Liver (tissue), 8 donors: ENCODE measurements at regions not wholly inside any gene's neighbourhood (a gene's known extent, or its start where the extent isn't known, plus 50 kb on each side); places are given as distances from the start of the nearest gene placed in this dataset.

Experiments
- DNase-seq: peaks from one replicate; pipeline ENCODE4 v3.0.0-alpha.2; 2017; ENCODE audit warnings: low spot score
- H3K27ac ChIP-seq, 2 donors: one replicate each; pipeline ENCODE4 v1.7.0; 2013; ENCODE audit warnings: inconsistent platforms in 2 of 2, low read length in 2 of 2, control low read depth in 1 of 2, low read depth in 1 of 2, mild to moderate bottlenecking in 1 of 2
- H3K27me3 ChIP-seq, 4 donors: one replicate each; pipeline versions ENCODE4 v1.6.1 to v1.7.0; 2013; ENCODE audit warnings: low read length in 3 of 4, inconsistent platforms in 1 of 4, mild to moderate bottlenecking in 1 of 4, moderate library complexity in 1 of 4; ENCODE audit not compliant: control insufficient read depth in 4 of 4, insufficient read depth in 4 of 4
- H3K36me3 ChIP-seq, 4 donors: one replicate each; pipeline versions ENCODE4 v1.6.1 to v1.7.0; 2013; ENCODE audit warnings: low read length in 3 of 4, mild to moderate bottlenecking in 3 of 4, low read depth in 1 of 4, moderate library complexity in 1 of 4; ENCODE audit not compliant: control insufficient read depth in 4 of 4, insufficient read depth in 3 of 4
- H3K4me1 ChIP-seq, 4 donors: one replicate each; pipeline versions ENCODE4 v1.6.1 to v1.7.0; 2013; ENCODE audit warnings: low read length in 3 of 4, mild to moderate bottlenecking in 3 of 4, moderate library complexity in 1 of 4; ENCODE audit not compliant: control insufficient read depth in 4 of 4, insufficient read depth in 4 of 4
- H3K4me3 ChIP-seq, 3 donors: one replicate each; pipeline versions ENCODE4 v1.6.1 to v1.7.0; 2013; ENCODE audit warnings: low read length in 3 of 3, control low read depth in 1 of 3, low read depth in 1 of 3, mild to moderate bottlenecking in 1 of 3
- H3K9ac ChIP-seq, 2 donors: one replicate each; pipeline ENCODE4 v1.7.0; 2013; ENCODE audit warnings: low read length in 2 of 2, mild to moderate bottlenecking in 2 of 2, moderate library complexity in 2 of 2, control low read depth in 1 of 2, low read depth in 1 of 2
- H3K9me3 ChIP-seq, 4 donors: one replicate each; pipeline versions ENCODE4 v1.6.1 to v1.7.0; 2013; ENCODE audit warnings: low read length in 3 of 4; ENCODE audit not compliant: control insufficient read depth in 4 of 4
- ATF3 ChIP-seq: IDR thresholded peaks from 2 replicates; pipeline ENCODE4 v1.6.1; 2016; ENCODE audit warnings: antibody characterized with exemption
- CTCF ChIP-seq: fragments of 150-350 bp; IDR thresholded peaks from 2 replicates; pipeline ENCODE4 v1.5.1; 2017; ENCODE audit warnings: improper control_type of control experiment, low read depth, low read length; ENCODE audit not compliant: missing input control
- EGR1 ChIP-seq, 2 donors: IDR thresholded peaks; 2 replicates each; pipeline ENCODE4 v1.6.1; 2016 to 2018; ENCODE audit warnings: antibody characterized with exemption in 2 of 2, low read depth in 2 of 2
- FOXA1 ChIP-seq: IDR thresholded peaks from 2 replicates; pipeline ENCODE4 v1.6.1; 2016; ENCODE audit warnings: antibody characterized with exemption
- FOXA2 ChIP-seq: IDR thresholded peaks from 2 replicates; pipeline ENCODE4 v1.6.1; 2016; ENCODE audit warnings: antibody characterized with exemption
- GABPA ChIP-seq, 2 donors: IDR thresholded peaks in 1 of 2; conservative IDR thresholded peaks in 1 of 2; 2 replicates each; pipeline ENCODE4 v1.6.1; 2016; ENCODE audit warnings: antibody characterized with exemption in 2 of 2, mild to moderate bottlenecking in 1 of 2, moderate library complexity in 1 of 2
- HNF4A ChIP-seq, 2 donors: conservative IDR thresholded peaks; 2 replicates each; pipeline ENCODE4 v1.6.1; 2016; ENCODE audit warnings: antibody characterized with exemption in 2 of 2, mild to moderate bottlenecking in 2 of 2
- HNF4G ChIP-seq: IDR thresholded peaks from 2 replicates; pipeline ENCODE4 v1.6.1; 2016; ENCODE audit warnings: antibody characterized with exemption
- JUND ChIP-seq, 2 donors: IDR thresholded peaks; 2 replicates each; pipeline ENCODE4 v1.6.1; 2016; ENCODE audit warnings: antibody characterized with exemption in 2 of 2
- MAX ChIP-seq: IDR thresholded peaks from 2 replicates; pipeline ENCODE4 v1.6.1; 2016; ENCODE audit warnings: antibody characterized with exemption
- NR2F2 ChIP-seq: IDR thresholded peaks from 2 replicates; pipeline ENCODE4 v1.6.1; 2016; ENCODE audit warnings: antibody characterized with exemption
- RAD21 ChIP-seq, 2 donors: IDR thresholded peaks; 2 replicates each; pipeline ENCODE4 v1.6.1; 2016; ENCODE audit warnings: antibody characterized with exemption in 2 of 2, mild to moderate bottlenecking in 2 of 2
- RXRA ChIP-seq, 2 donors: IDR thresholded peaks; 2 replicates each; pipeline ENCODE4 v1.6.1; 2017 to 2018; ENCODE audit warnings: antibody characterized with exemption in 2 of 2, mild to moderate bottlenecking in 1 of 2
- SP1 ChIP-seq: IDR thresholded peaks from 2 replicates; pipeline ENCODE4 v1.6.1; 2018; ENCODE audit warnings: antibody characterized with exemption, mild to moderate bottlenecking
- TAF1 ChIP-seq: conservative IDR thresholded peaks from 2 replicates; pipeline ENCODE4 v1.6.1; 2016; ENCODE audit warnings: antibody characterized with exemption, mild to moderate bottlenecking
- YY1 ChIP-seq: IDR thresholded peaks from 2 replicates; pipeline ENCODE4 v1.6.1; 2016; ENCODE audit warnings: antibody characterized with exemption, mild to moderate bottlenecking
- WGBS: extraction: QIAGEN DNeasy Blood & Tissue Kit; methylation state at CpG from one replicate; pipeline ENCODE4 v1.1.7; 2013; 5-methylcytosine and 5-hydroxymethylcytosine counted together
- TF ChIP-seq, protein P1 (sequence below): IDR thresholded peaks from 2 replicates; pipeline ENCODE4 v1.6.1; 2016; ENCODE audit warnings: antibody characterized with exemption
- TF ChIP-seq, protein P2 (sequence below): IDR thresholded peaks from 2 replicates; pipeline ENCODE4 v1.6.1; 2016; ENCODE audit warnings: antibody characterized with exemption, mild to moderate bottlenecking
- donor health status: healthy.
- donor health status: healthy.
- donor health status: healthy.
- donor health status: healthy.
- donor health status: healthy.

GRCh38 chr3:33936921-33937525 lies 138.6 kb downstream of the PDCD6IP start:
- no peak overlapping the region for H3K9ac ChIP-seq
- H3K9me3 ChIP-seq: no peaks in the 10 kb centered on the region
- peaks cover 0 to 3% (median 0%) of the 10 kb centered on the region in 4 donors for H3K27me3 ChIP-seq
- WGBS: 45% methylated on average over 1 of the region's 1 CpG
- TF ChIP-seq SP1: no peak
- no peak for TF ChIP-seq EGR1 (IDR thresholded peaks at IDR 0.05; ENCODE audit: low read depth in 2 of 2)
- no peak for TF ChIP-seq GABPA (IDR thresholded peaks at IDR 0.05 in 1 of 2, conservative IDR thresholded peaks at IDR 0.05 in 1 of 2)
- TF ChIP-seq ATF3: no peak
- TF ChIP-seq MAX: no peak
- TF ChIP-seq FOXA2: no peak
- no peak for TF ChIP-seq CTCF
- TF ChIP-seq JUND (IDR thresholded peaks at IDR 0.05): no peak
- TF ChIP-seq TAF1: no peak
- TF ChIP-seq HNF4G: no peak
- TF ChIP-seq HNF4A (conservative IDR thresholded peaks at IDR 0.05): no peak
- TF ChIP-seq, protein P1, sequence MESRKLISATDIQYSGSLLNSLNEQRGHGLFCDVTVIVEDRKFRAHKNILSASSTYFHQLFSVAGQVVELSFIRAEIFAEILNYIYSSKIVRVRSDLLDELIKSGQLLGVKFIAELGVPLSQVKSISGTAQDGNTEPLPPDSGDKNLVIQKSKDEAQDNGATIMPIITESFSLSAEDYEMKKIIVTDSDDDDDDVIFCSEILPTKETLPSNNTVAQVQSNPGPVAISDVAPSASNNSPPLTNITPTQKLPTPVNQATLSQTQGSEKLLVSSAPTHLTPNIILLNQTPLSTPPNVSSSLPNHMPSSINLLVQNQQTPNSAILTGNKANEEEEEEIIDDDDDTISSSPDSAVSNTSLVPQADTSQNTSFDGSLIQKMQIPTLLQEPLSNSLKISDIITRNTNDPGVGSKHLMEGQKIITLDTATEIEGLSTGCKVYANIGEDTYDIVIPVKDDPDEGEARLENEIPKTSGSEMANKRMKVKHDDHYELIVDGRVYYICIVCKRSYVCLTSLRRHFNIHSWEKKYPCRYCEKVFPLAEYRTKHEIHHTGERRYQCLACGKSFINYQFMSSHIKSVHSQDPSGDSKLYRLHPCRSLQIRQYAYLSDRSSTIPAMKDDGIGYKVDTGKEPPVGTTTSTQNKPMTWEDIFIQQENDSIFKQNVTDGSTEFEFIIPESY: no peak
- TF ChIP-seq YY1: no peak
- TF ChIP-seq NR2F2: no peak
- TF ChIP-seq RAD21 (IDR thresholded peaks at IDR 0.05): no peak
- TF ChIP-seq RXRA (IDR thresholded peaks at IDR 0.05): no peak
- TF ChIP-seq FOXA1: no peak
- TF ChIP-seq, protein P2, sequence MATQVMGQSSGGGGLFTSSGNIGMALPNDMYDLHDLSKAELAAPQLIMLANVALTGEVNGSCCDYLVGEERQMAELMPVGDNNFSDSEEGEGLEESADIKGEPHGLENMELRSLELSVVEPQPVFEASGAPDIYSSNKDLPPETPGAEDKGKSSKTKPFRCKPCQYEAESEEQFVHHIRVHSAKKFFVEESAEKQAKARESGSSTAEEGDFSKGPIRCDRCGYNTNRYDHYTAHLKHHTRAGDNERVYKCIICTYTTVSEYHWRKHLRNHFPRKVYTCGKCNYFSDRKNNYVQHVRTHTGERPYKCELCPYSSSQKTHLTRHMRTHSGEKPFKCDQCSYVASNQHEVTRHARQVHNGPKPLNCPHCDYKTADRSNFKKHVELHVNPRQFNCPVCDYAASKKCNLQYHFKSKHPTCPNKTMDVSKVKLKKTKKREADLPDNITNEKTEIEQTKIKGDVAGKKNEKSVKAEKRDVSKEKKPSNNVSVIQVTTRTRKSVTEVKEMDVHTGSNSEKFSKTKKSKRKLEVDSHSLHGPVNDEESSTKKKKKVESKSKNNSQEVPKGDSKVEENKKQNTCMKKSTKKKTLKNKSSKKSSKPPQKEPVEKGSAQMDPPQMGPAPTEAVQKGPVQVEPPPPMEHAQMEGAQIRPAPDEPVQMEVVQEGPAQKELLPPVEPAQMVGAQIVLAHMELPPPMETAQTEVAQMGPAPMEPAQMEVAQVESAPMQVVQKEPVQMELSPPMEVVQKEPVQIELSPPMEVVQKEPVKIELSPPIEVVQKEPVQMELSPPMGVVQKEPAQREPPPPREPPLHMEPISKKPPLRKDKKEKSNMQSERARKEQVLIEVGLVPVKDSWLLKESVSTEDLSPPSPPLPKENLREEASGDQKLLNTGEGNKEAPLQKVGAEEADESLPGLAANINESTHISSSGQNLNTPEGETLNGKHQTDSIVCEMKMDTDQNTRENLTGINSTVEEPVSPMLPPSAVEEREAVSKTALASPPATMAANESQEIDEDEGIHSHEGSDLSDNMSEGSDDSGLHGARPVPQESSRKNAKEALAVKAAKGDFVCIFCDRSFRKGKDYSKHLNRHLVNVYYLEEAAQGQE: no peak
- no peak overlapping the region for H3K4me3 ChIP-seq
- H3K4me1 ChIP-seq: no peaks in the 10 kb centered on the region
- no peaks in the 10 kb centered on the region for H3K36me3 ChIP-seq
- H3K27ac ChIP-seq: no peak overlapping the region
- no peak for DNase-seq
